Stimulated activated naive CD8-positive, alpha-beta T cell treated with anti-CD3 and anti-CD28 coated beads, Interleukin-15, amount 100 ng/mL, for 72 hours (primary cell): ENCODE measurements at regions not wholly inside any gene's neighbourhood (a gene's known extent, or its start where the extent isn't known, plus 50 kb on each side); places are given as distances from the start of the nearest gene placed in this dataset.
"Not testable (repeated sequence)": the region's sequence is repeated elsewhere in the genome, so short reads cannot be mapped to it uniquely, and the experiment has no call there.

Experiments
- ATAC-seq: fragments of 150-1000 bp; cut with Tn5 transposase; 2 replicates; pipeline ENCODE4 v1.10.0; 2021; ENCODE audit warnings: mild to moderate bottlenecking, moderate library complexity
- DNase-seq, 2 donors: peaks; one replicate each; pipeline ENCODE4 v3.0.0; 2021 to 2022
- H3K27ac Mint-ChIP-seq, 2 donors: one replicate each; pipeline ENCODE4 v1.8.0; 2022; ENCODE audit warnings: mild to moderate bottlenecking in 2 of 2, mixed read lengths in 2 of 2, moderate library complexity in 2 of 2
- H3K27me3 Mint-ChIP-seq: one replicate; pipeline ENCODE4 v1.8.0; 2022; ENCODE audit warnings: mixed read lengths
- H3K4me1 Mint-ChIP-seq: one replicate; pipeline ENCODE4 v1.8.0; 2022; ENCODE audit warnings: mild to moderate bottlenecking, mixed read lengths
- H3K4me3 Mint-ChIP-seq, 2 donors: one replicate each; pipeline ENCODE4 v1.8.0; 2022; ENCODE audit warnings: mild to moderate bottlenecking in 2 of 2, mixed read lengths in 2 of 2, moderate library complexity in 1 of 2
- H3K9me3 Mint-ChIP-seq, 2 donors: one replicate each; pipeline ENCODE4 v1.8.0; 2022; ENCODE audit warnings: mixed read lengths in 2 of 2

- DNase-seq (no peak), ATAC-seq (no peak)
- H3K4me3 Mint-ChIP-seq: no peak overlapping the region
- peaks cover 8% of the 10 kb centered on the region for H3K27me3 Mint-ChIP-seq
- H3K9me3 Mint-ChIP-seq: peaks cover 9 to 15% of the 10 kb centered on the region in 2 donors
- no peak overlapping the region for H3K27ac Mint-ChIP-seq
- H3K4me1 Mint-ChIP-seq: no peaks in the 10 kb centered on the region
Measured at GRCh38 chr1:163589735-163590134, 268.0 kb downstream of the NUF2 start.

GRCh38 chr1:163591131-163591530 lies 269.4 kb downstream of the NUF2 start:
- not testable (repeated sequence) for H3K27me3 Mint-ChIP-seq, DNase-seq, H3K27ac Mint-ChIP-seq, H3K4me3 Mint-ChIP-seq, H3K4me1 Mint-ChIP-seq, ATAC-seq
- peaks cover 9 to 15% of the 10 kb centered on the region in 2 donors for H3K9me3 Mint-ChIP-seq

DNA sequence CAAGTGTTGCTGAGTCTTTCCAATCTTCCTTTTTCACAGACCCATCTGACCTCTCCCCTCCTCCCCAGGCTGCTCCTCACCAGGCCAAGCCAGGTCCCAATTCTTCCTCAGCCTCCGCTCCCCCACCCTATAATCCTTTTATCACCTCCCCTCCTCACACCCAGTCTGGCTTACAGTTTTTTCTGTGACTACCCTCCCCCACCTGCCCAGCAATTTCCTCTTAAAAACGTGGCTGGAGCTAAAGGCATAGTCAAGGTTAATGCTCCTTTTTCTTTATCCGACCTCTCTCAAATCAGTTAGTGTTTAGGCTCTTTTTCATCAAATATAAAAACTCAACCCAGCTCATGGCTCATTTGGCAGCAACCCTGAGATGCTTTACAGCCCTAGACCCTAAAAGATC lies 270.9 kb downstream of the NUF2 start:
- not testable (repeated sequence) for H3K27me3 Mint-ChIP-seq, H3K27ac Mint-ChIP-seq, H3K4me1 Mint-ChIP-seq

GRCh38 chr1:163596106-163596505 lies 274.4 kb downstream of the NUF2 start:
- peaks cover 9 to 14% of the 10 kb centered on the region in 2 donors for H3K9me3 Mint-ChIP-seq
- DNase-seq, H3K4me1 Mint-ChIP-seq, ATAC-seq, H3K27me3 Mint-ChIP-seq, H3K4me3 Mint-ChIP-seq, H3K27ac Mint-ChIP-seq: not testable (repeated sequence)

More for the DNA sequence above, 270.9 kb downstream of the NUF2 start:
- not testable (repeated sequence) for H3K4me3 Mint-ChIP-seq, DNase-seq, ATAC-seq
- H3K9me3 Mint-ChIP-seq: peaks cover 9 to 15% of the 10 kb centered on the region in 2 donors

DNA sequence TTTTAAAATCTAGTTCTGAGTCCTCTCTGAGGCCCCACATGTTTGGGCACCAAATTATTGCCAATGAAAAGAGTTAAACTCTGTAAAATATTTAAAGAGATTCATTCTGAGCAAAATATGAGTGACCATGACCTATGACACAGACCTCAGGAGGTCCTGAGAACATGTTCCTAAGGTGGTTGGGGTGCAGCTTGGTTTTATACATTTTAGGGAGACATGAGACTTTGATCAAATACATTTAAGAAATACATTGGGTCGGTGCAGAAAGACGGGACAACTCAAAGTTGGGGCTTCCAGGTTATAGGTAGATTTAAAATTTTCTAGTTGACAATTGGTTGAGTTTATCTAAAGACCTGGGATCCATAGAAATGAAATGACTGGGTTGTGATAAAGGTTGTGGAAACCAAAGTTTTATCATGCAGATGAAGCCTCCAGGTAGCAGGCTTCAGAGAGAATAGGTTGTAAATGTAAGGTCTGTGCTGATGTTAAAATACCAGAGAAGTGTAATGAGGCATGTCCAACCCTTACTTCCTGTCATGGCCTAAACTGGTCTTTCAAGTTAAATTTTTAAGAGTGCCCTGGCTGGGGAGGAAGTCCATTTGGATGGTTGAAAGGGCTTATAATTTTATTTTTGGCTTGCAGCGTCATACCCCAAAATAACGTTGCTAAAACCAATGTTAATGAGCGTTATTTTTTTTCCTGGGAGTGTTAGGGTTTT lies 274.9 kb downstream of the NUF2 start:
- peaks cover 6 to 8% of the 10 kb centered on the region in 2 donors for H3K9me3 Mint-ChIP-seq
- ATAC-seq: no peak
- H3K4me3 Mint-ChIP-seq: no peak overlapping the region
- H3K27me3 Mint-ChIP-seq: peaks cover 5% of the 10 kb centered on the region
- no peak for DNase-seq
- H3K4me1 Mint-ChIP-seq: no peaks in the 10 kb centered on the region
- no peak overlapping the region for H3K27ac Mint-ChIP-seq

GRCh38 chr1:163604321-163604720 lies 282.6 kb downstream of the NUF2 start:
- ATAC-seq (no peak), DNase-seq (no peak)

GRCh38 chr1:163604896-163605295 lies 283.1 kb downstream of the NUF2 start:
- H3K4me1 Mint-ChIP-seq: no peaks in the 10 kb centered on the region
- peaks cover 5 to 15% of the 10 kb centered on the region in 2 donors for H3K9me3 Mint-ChIP-seq
- no peak overlapping the region for H3K4me3 Mint-ChIP-seq
- no peaks in the 10 kb centered on the region for H3K27me3 Mint-ChIP-seq
- no peak overlapping the region for H3K27ac Mint-ChIP-seq
- ATAC-seq (no peak), DNase-seq (no peak)

More at GRCh38 chr1:163604321-163604720, 282.6 kb downstream of the NUF2 start:
- Mint-ChIP-seq H3K4me1 (no peaks in the 10 kb centered on the region), H3K9me3 (peaks cover 5 to 15% of the 10 kb centered on the region in 2 donors), H3K27me3 (no peaks in the 10 kb centered on the region), H3K27ac (no peak overlapping the region), H3K4me3 (no peak overlapping the region)

DNA sequence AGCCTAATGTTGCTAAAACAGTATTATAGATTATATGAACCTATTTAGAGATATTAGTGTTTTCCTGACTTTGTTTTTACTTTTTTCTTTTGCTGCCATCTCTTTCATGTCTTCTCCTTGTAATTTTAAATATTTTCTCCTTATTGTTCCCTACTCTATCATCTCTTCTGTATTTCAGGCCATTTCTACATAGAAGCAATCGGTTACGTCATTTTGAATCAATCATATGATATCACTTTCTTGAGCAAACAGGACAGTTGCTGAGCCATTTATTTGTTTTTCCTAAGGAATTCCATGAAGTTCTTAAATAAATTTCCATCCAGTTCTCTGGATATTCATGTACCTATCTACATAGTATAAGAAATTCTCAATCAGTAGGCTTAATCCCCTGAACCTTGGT lies 287.2 kb downstream of the NUF2 start:
- H3K9me3 Mint-ChIP-seq: peaks cover 5 to 15% of the 10 kb centered on the region in 2 donors
- ATAC-seq (no peak), DNase-seq (no peak)
- no peaks in the 10 kb centered on the region for H3K4me1 Mint-ChIP-seq
- H3K27me3 Mint-ChIP-seq: no peaks in the 10 kb centered on the region
- no peak overlapping the region for H3K4me3 Mint-ChIP-seq
- H3K27ac Mint-ChIP-seq: no peak overlapping the region

- Mint-ChIP-seq H3K4me1 (no peaks in the 10 kb centered on the region), H3K9me3 (peaks cover 5 to 9% of the 10 kb centered on the region in 2 donors), H3K27ac (no peak overlapping the region), H3K27me3 (no peaks in the 10 kb centered on the region), H3K4me3 (no peak overlapping the region)
- DNase-seq: no peak
- no peak for ATAC-seq
Measured at GRCh38 chr1:163609858-163610257, 288.1 kb downstream of the NUF2 start.

- no peak overlapping the region for H3K27ac Mint-ChIP-seq
Measured at GRCh38 chr1:163610486-163610885, 288.7 kb downstream of the NUF2 start.

GRCh38 chr1:163614361-163614760 lies 292.6 kb downstream of the NUF2 start:
- no peaks in the 10 kb centered on the region for H3K4me1 Mint-ChIP-seq
- H3K27me3 Mint-ChIP-seq: no peaks in the 10 kb centered on the region
- H3K4me3 Mint-ChIP-seq: no peak overlapping the region
- no peak for DNase-seq
- H3K9me3 Mint-ChIP-seq: peaks cover 18 to 19% of the 10 kb centered on the region in 2 donors
- ATAC-seq: no peak
- no peak overlapping the region for H3K27ac Mint-ChIP-seq

More at GRCh38 chr1:163610486-163610885, 288.7 kb downstream of the NUF2 start:
- no peaks in the 10 kb centered on the region for H3K27me3 Mint-ChIP-seq
- no peaks in the 10 kb centered on the region for H3K4me1 Mint-ChIP-seq
- H3K4me3 Mint-ChIP-seq: no peak overlapping the region
- DNase-seq (no peak), ATAC-seq (no peak)
- peaks cover 5 to 9% of the 10 kb centered on the region in 2 donors for H3K9me3 Mint-ChIP-seq

DNA sequence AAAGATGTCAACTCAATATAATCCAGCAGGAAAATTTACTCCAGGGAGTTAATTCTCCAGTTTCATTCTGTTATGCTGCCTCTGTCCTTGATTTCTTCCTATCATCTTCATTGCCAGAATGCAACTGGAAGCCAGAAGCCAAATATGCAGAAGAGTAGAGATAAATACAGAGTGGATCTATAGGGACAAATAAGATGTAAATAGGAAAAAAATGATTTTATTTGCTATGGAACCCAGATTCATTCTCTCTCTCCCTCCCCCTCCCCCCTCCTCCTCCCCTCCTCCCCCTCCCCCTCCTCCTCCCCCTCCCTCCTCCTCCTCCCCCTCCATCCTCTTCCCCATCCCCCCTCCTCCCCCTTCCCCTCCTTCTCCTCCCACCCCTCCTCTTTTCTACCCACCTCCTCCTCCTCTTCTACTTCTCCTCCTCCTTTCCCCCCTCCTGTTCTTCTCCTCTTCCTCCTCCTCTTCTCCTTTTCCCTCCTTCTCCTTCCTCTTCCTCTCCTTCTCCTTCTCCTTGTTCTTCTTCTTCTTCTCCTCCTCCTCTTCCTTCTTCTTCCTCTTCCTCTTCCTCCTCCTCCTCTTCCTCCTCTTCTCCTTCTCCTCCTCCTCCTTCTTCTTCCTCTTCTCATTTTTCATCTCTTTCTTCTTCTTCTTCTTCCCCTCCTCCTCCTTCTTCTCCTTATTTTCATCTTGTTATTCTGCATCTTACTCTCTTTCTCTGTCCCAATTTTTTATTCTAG lies 306.4 kb downstream of the NUF2 start:
- DNase-seq: no peak

GRCh38 chr1:163632269-163632668 lies 310.5 kb downstream of the NUF2 start:
- Mint-ChIP-seq H3K9me3 (peaks cover 18 to 46% of the 10 kb centered on the region in 2 donors), H3K4me1 (no peaks in the 10 kb centered on the region)
- ATAC-seq: no peak

More for the DNA sequence above, 306.4 kb downstream of the NUF2 start:
- Mint-ChIP-seq H3K4me3 (no peak overlapping the region), H3K27ac (peak overlapping the region in 1 of 2 donors; percentile 78), H3K4me1 (no peaks in the 10 kb centered on the region), H3K27me3 (no peaks in the 10 kb centered on the region), H3K9me3 (peaks cover 18 to 53% of the 10 kb centered on the region in 2 donors)
- ATAC-seq: no peak

GRCh38 chr1:163633366-163633765 lies 311.6 kb downstream of the NUF2 start:
- Mint-ChIP-seq H3K27me3 (no peaks in the 10 kb centered on the region), H3K4me3 (no peak overlapping the region), H3K4me1 (no peaks in the 10 kb centered on the region), H3K27ac (no peak overlapping the region), H3K9me3 (peaks cover 16 to 42% of the 10 kb centered on the region in 2 donors)
- no peak for ATAC-seq
- DNase-seq: no peak

More at GRCh38 chr1:163632269-163632668, 310.5 kb downstream of the NUF2 start:
- no peak for DNase-seq
- H3K4me3 Mint-ChIP-seq: no peak overlapping the region
- no peak overlapping the region for H3K27ac Mint-ChIP-seq
- no peaks in the 10 kb centered on the region for H3K27me3 Mint-ChIP-seq

- ATAC-seq, H3K27me3 Mint-ChIP-seq, H3K4me3 Mint-ChIP-seq, H3K4me1 Mint-ChIP-seq, H3K27ac Mint-ChIP-seq, H3K9me3 Mint-ChIP-seq, DNase-seq: not testable (repeated sequence)
Measured at GRCh38 chr1:163645676-163646075, 323.9 kb downstream of the NUF2 start.

DNA sequence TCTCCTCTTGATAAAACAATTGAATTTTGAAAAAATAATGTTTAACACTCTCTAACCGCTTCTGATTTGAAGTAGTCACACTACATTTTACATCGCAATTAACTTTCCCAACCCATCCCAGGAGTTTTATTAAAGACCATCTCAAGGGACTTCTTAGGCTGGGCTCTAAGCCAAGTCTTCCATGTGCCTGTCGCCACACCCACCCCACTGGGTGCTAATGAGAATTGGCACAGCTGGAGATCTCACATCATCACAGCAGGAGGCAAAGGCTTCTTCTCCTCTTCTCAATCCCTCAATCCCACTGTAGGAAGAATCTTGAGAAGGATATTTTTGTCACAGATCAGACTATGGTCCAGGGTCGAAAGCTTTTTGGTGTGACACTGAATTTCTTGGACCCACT lies 328.9 kb downstream of the NUF2 start:
- H3K27ac Mint-ChIP-seq: no peak overlapping the region
- ATAC-seq: no peak
- no peak for DNase-seq
- no peaks in the 10 kb centered on the region for H3K4me1 Mint-ChIP-seq
- H3K4me3 Mint-ChIP-seq: no peak overlapping the region
- no peaks in the 10 kb centered on the region for H3K27me3 Mint-ChIP-seq
- H3K9me3 Mint-ChIP-seq: peaks cover 0 to 4% of the 10 kb centered on the region in 2 donors
